Breast epithelium (tissue), 3 donors: ENCODE measurements at regions not wholly inside any gene's neighbourhood (a gene's known extent, or its start where the extent isn't known, plus 50 kb on each side); places are given as distances from the start of the nearest gene placed in this dataset.

ENCODE experiments used
- CTCF ChIP-seq, 3 donors: fragments of 450-650 bp; IDR thresholded peaks; one replicate each; pipeline ENCODE4 v1.5.1; 2016 to 2017; ENCODE audit warnings: antibody characterized with exemption in 3 of 3, mild to moderate bottlenecking in 3 of 3, moderate library complexity in 3 of 3
- POLR2A ChIP-seq: fragments of 450-650 bp; IDR thresholded peaks from one replicate; pipeline ENCODE4 v1.6.1; 2016; ENCODE audit warnings: antibody characterized with exemption, mild to moderate bottlenecking, moderate library complexity
- POLR2AphosphoS5 ChIP-seq, 3 donors: sonication (generic); formaldehyde crosslinking; IDR thresholded peaks; one replicate each; pipeline ENCODE4 v1.6.1; 2017; ENCODE audit warnings: antibody characterized with exemption in 3 of 3

GRCh38 chr2:177058747-177059146 lies 153.8 kb upstream of the HNRNPA3 start:
- TF ChIP-seq POLR2A (no peak), CTCF (IDR thresholded peaks at IDR 0.05) (no peak), POLR2AphosphoS5 (IDR thresholded peaks at IDR 0.05) (no peak)
